Ureter (tissue), 1 donor: ENCODE measurements at regions not wholly inside any gene's neighbourhood (a gene's known extent, or its start where the extent isn't known, plus 50 kb on each side); places are given as distances from the start of the nearest gene placed in this dataset.
"Not testable (repeated sequence)": the region's sequence is repeated elsewhere in the genome, so short reads cannot be mapped to it uniquely, and the experiment has no call there.

ENCODE experiments used
- DNase-seq: peaks from one replicate; pipeline ENCODE4 v3.0.0-alpha.2; 2020; ENCODE audit warnings: low spot score
- donor health status: DM: yes; HTN: yes; CAD: no.

GRCh38 chr2:5145801-5146200, 546.4 kb upstream of the SOX11 start:
- no peak for DNase-seq

- no peak for DNase-seq
Observed at GRCh38 chr2:5148392-5149085, 543.6 kb upstream of the SOX11 start.

- no peak for DNase-seq
Observed at GRCh38 chr2:5150871-5151270, 541.3 kb upstream of the SOX11 start.

GRCh38 chr2:5164776-5165525, 527.2 kb upstream of the SOX11 start:
- DNase-seq, result no peak

- DNase-seq, result no peak
Observed at GRCh38 chr2:5172923-5173322, 519.3 kb upstream of the SOX11 start.

- DNase-seq, result no peak
Observed at GRCh38 chr2:5173876-5174535, 518.2 kb upstream of the SOX11 start.

DNA sequence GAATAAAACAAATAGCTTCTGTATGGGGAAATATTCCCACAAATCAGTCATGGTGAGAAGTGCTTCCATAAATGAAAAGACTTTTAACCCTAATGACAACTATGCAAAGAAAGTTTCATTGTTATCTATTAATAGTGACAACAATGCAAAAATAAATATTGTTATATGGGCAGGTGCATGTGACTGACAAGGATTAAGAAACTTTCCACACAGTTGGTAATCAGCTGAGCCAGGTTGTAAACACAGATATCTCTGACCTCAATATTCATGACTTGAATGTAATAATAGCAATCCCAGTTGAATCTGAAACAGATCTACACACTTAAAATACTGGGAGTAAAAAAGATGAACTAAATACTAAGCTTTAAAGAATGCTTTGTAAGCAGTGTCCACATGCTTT, 517.0 kb upstream of the SOX11 start:
- DNase-seq, result no peak

DNA sequence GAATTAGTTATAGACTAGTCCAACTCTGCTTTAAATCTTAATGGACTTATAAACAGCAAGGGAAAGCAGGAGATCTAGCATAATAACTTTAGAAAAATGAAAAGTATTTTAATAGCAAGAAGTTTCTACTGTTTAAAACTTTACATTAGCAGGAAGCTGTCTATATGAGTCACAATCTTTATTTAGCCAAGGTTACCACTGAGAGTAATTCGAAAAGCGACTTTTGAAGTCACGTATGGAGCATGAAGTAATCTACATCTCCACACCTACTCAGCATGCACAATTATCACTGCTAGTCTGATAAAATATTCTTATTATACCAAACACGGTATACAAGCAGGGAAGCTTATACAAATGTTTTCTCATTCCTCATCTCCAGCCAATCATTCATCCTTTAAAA, 515.4 kb upstream of the SOX11 start:
- DNase-seq, result no peak

DNA sequence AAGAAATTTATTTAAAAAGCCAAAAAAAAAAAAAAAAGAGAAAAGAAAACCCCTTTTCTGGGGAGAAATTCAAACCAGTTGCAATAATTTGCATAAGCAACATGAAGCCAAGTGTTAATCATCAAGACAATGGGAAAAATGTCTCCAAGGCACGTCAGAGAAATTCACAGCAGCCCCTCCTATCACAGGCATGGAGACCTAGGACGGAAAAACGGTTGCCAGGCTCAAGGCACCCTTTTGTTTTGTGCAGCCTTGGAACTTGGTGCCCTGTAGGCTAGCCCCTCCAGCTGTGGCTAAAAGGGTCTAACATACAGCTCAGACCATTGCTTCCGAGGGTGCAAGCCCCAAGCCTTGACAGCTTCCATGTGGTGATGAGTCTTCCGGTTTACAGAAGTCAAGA, 509.2 kb upstream of the SOX11 start:
- no peak for DNase-seq

DNA sequence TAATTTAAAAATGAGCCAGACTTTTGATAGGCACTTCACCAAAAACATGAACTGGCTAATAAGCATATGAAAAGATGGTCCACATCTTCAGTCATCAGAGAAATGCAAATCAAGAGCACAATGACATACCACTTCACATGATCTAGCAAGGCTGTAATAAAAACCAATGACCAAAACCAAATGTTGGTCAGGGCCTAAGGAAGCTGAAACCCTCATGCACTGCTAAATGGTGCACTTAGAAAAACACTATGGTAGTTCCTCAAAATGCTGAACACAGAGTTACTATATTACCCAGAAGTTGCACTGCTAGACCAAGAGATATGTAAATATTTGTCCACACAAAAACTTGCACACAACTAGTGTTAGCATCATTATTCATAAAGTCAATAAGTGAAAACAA, 504.9 kb upstream of the SOX11 start:
- no peak for DNase-seq

DNA sequence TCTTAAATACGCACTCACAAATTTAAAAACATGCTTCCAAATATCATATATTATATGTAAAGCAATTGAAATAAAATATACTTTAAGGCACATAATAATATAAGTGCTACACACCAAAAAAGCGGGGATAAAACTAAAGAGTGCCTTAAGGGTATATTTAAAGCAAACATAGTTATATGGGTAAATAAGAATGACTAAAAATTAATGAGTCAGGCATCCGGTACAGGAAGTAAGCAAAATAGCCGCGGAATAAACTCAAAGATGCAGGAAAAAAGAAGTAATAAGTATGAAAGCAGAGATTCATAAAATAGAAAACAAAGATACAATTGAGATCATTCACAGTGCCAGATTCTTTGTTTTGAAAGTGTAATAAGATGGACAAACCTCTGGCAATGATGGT, 503.5 kb upstream of the SOX11 start:
- DNase-seq, result no peak

GRCh38 chr2:5190023-5190422, 502.2 kb upstream of the SOX11 start:
- no peak for DNase-seq

- DNase-seq, result no peak
Observed at GRCh38 chr2:5195636-5196035, 496.5 kb upstream of the SOX11 start.

DNA sequence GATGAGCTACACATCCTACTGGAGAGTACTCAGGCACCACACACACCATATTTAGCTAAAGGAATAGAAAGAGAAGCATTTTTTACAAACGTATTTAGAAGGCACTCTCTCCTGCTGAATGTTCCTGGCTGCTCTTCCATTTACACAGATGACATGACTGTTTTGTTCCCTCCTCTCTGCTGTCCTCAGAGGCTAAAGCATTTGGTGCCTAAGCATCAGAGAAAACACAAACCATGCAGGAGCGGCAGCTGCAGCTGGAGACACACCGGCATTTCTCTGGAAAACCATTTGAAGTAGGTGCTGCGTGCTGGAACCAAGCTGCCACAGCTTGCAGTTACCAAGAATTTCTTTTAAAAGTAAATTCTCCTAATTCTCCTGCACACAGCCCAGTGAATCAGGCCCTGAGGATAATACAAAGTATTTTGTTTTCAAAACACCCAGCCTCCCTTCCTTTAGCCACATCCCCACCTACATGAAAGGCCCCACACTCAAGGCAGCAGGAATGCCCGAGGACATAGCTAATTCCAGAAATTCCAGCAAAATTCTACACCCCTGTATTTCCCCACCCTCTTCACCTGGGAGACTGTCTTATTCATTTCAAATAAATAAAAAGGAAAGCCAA, 488.9 kb upstream of the SOX11 start:
- DNase-seq, result no peak

DNA sequence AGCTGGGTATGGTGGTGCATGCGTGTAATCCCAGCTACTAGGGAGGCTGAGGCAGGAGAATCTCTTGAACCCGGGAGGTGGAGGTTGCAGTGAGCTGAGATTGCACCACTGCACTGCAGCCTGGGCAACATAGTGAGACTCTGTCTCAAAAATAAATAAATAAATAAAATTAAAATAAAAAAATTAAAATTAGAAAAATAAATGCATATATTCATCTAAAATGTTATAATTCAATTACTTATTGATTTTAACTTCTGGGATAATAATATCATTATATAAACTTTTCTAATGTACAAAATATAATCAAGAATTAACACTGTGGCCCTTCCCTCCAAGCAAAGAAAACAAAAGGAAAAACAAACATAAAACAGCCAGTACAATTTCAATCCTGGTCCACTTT, 485.4 kb upstream of the SOX11 start:
- DNase-seq, result not testable (repeated sequence)

DNA sequence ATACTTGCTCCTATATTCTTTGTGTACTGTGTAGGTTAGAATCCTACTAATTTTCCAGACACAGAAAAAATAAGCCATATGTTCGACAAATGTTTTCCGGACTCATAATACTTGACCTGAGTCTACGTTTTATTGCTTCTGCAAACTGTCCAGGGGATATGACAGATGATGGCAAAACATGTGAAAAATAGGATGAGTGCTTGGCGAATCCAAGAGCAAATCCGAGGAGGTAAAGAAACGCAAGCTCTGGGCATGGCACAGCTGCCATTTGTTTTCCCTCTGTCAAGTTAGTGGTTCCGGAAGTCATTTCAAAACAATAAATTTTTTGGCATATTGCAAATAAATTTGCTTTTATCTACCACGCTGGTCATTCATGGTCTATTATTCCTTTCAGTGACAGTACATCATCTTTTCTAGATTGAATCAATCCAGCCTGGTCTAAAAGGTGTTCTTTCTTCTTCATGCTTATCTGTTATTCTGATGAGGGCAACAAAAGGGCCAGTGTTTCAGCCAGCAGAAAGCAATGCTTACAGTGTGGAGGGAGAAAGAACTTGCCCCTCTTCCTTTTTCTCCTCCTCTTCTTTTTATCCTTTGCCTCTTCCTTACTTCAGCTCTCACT, 476.1 kb upstream of the SOX11 start:
- DNase-seq, result no peak

DNA sequence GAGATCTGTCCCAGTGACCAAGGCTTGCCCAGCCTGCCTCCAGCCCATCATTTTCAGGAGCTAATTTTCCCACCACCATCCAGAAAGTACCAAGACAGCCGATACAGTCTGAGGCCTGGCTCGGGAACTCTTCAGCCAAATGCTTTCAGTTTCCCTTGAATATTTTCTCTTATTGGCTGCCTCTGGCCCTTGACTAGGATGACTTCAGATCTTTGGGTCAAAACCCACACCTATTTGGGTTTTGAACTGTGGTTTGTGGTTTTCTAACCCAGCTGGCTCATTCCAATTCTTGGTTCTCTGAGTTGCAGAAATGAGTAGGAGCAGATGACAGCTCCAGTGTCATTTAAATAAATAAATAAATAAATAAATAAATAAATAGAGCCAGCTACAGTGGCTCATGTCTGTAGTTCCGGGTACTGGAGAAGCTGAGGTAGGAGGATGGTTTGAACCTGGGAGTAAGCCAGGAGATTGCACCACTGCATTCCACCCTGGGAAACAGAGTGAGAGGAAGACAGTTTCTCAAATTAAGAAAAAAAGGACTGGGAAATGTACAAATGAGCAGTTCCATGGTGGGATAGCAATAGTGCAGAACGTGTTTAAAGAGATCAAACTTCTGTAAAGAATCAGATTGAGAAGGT, 465.0 kb upstream of the SOX11 start:
- DNase-seq, result no peak

DNA sequence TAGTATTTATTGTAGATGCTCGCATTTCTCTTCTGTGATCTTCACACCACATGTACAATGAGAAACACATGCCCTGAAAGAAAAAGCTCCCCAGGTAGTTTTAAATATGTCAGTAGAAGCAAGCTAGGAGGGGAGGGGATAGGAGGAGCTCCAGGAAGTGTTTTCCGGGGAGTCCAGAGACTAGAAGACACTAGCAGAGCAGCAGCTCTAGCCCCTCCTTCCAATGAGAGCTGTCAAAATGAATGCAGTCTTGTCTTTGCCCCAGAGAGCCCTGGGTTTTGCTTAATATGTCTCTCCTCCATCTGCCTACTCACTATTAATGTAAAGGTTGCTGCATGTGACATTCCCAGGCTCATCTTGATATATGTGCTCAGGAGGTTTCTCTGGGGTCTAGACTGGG, 462.6 kb upstream of the SOX11 start:
- no peak for DNase-seq

GRCh38 chr2:5230444-5230843, 461.7 kb upstream of the SOX11 start:
- no peak for DNase-seq

GRCh38 chr2:5230855-5231254, 461.3 kb upstream of the SOX11 start:
- no peak for DNase-seq

DNA sequence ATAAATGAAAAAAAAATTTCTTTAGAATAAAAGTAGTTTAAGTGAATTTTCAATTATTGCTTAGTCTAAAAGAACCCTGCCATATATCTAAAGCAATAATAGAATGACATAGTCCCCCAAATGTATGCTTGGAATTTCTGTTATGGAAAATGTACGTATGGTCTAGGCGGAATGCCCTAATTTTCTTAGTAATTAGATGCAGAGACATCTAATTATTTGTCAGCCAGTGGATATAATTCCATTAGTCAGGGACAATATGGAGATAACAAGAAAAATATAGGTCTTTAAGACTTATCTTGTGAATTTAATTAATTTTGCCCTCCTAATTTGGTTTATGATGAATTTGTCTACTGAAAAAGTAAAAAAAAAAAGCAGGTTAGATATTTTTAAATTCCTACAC, 460.9 kb upstream of the SOX11 start:
- no peak for DNase-seq

GRCh38 chr2:5234563-5234962, 457.6 kb upstream of the SOX11 start:
- DNase-seq, result no peak
